ENCODE measurements at regions not wholly inside any gene's neighbourhood (a gene's known extent, or its start where the extent isn't known, plus 50 kb on each side); places are given as distances from the start of the nearest gene placed in this dataset.

DNA sequence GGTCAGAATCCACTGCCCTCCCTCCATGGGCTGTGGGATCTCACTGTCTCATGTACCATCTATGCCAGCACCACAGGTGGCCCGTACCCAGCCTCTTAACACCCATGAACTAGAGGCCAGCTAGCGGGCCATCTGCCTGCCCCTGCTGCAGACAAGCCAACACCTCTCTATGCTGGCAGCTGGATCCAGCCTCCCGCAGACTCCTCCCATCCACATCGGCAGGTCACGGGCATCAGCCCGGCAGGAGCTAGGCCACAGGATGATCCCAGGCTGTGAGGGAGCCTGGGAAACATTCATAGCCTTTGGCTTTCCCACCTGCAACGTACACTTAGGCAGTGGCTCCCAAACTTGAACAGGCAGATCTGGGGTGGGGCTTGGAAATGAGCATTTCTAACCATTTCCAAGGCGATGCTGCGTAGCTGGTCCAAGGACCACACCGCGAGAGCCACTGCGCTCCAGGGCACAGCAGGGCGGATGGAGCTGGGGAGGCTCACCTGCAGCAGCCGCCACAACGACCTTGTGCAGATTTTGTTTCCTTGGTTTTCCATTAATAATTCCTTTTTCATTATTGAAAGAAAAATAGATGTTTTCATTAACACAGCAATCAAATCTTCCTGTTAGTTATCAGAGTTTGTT is 114.7 kb downstream of the KCNF1 start:
- peak in 1 of 2 donors; percentile 85 for DNase-seq (ENCODE audit: extremely low spot score in 2 of 2)
- TF ChIP-seq POLR2A (IDR thresholded peaks at IDR 0.05): no peak
- TF ChIP-seq, protein P1, sequence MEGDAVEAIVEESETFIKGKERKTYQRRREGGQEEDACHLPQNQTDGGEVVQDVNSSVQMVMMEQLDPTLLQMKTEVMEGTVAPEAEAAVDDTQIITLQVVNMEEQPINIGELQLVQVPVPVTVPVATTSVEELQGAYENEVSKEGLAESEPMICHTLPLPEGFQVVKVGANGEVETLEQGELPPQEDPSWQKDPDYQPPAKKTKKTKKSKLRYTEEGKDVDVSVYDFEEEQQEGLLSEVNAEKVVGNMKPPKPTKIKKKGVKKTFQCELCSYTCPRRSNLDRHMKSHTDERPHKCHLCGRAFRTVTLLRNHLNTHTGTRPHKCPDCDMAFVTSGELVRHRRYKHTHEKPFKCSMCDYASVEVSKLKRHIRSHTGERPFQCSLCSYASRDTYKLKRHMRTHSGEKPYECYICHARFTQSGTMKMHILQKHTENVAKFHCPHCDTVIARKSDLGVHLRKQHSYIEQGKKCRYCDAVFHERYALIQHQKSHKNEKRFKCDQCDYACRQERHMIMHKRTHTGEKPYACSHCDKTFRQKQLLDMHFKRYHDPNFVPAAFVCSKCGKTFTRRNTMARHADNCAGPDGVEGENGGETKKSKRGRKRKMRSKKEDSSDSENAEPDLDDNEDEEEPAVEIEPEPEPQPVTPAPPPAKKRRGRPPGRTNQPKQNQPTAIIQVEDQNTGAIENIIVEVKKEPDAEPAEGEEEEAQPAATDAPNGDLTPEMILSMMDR (IDR thresholded peaks at IDR 0.05): no peak
- no peak for TF ChIP-seq POLR2AphosphoS5 (IDR thresholded peaks at IDR 0.05; ENCODE audit: insufficient read depth in 1 of 2, low read depth in 1 of 2)

DNA sequence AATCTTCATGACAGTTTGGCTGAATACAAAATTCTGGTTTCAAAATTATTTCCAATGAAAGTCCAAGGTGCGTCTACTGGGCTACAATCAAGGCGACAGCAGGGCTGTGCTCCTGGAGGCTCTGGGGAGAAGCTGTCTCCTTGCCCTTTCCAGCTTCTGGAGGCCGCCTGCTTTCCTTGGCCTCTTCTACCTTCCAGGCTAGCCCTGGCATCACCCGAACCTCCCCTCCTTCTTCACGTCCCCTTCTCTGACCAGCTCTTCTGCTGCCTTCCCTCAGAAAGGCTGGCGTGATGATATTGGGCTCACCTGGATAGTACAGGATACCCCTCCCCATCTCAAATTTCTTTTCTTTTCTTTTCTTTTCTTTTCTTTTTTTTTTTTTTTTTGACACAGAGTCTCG is 115.5 kb downstream of the KCNF1 start:
- Histone ChIP-seq H3K36me3 (no peaks in the 10 kb centered on the region), H3K4me3 (no peak overlapping the region), H3K27me3 (no peaks in the 10 kb centered on the region), H3K4me1 (no peaks in the 10 kb centered on the region), H3K27ac (no peak overlapping the region), H3K9me3 (no peaks in the 10 kb centered on the region)
- intact Hi-C loops (cut with DNase I): no loop called here
- TF ChIP-seq, protein P1 (IDR thresholded peaks at IDR 0.05): no peak
- TF ChIP-seq POLR2AphosphoS5 (IDR thresholded peaks at IDR 0.05; ENCODE audit: insufficient read depth in 1 of 2, low read depth in 1 of 2) (no peak), POLR2A (IDR thresholded peaks at IDR 0.05) (no peak)
- DNase-seq (ENCODE audit: extremely low spot score in 2 of 2): peak in 1 of 2 donors; percentile 61

More for the DNA sequence above, 114.7 kb downstream of the KCNF1 start:
- Histone ChIP-seq H3K36me3 (no peaks in the 10 kb centered on the region), H3K4me3 (no peak overlapping the region), H3K27ac (no peak overlapping the region), H3K4me1 (no peaks in the 10 kb centered on the region), H3K27me3 (no peaks in the 10 kb centered on the region), H3K9me3 (no peaks in the 10 kb centered on the region)
- intact Hi-C loops (cut with DNase I): no loop called here

DNA sequence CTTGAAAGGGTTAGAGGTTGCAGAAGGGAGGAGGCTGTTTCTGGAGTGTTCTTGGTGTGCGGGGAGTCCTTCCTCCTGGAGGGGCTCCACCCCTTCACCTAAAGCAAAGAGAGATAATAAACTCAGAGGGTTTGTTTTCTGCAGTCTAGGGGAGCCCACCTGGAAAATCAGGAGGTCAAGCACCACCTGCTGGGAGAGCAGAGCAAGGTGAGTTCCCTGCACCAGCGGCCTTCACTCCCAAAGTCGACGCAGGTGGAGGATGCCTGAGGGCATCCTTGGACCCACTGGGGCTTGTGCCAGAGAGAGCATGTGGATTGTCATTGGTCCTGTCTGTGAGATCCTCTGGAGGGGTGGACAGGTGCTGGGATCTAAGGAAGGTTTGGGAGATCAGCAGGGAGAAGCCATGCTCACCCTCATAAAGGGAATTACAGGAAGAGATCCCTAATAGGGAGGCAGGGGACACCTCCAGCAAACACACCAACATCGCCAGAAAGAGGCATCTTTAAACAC is 116.7 kb downstream of the KCNF1 start:
- TF ChIP-seq, protein P1 (IDR thresholded peaks at IDR 0.05): no peak
- TF ChIP-seq POLR2AphosphoS5 (IDR thresholded peaks at IDR 0.05; ENCODE audit: insufficient read depth in 1 of 2, low read depth in 1 of 2) (no peak), POLR2A (IDR thresholded peaks at IDR 0.05) (no peak)
- no peak overlapping the region for H3K4me3 ChIP-seq
- H3K9me3 ChIP-seq: no peaks in the 10 kb centered on the region
- no peaks in the 10 kb centered on the region for H3K36me3 ChIP-seq
- H3K27me3 ChIP-seq: no peaks in the 10 kb centered on the region
- DNase-seq (ENCODE audit: extremely low spot score in 2 of 2): peak in 1 of 2 donors; percentile 87
- no peaks in the 10 kb centered on the region for H3K4me1 ChIP-seq
- intact Hi-C loops (cut with DNase I): no loop called here
- H3K27ac ChIP-seq: no peak overlapping the region

DNA sequence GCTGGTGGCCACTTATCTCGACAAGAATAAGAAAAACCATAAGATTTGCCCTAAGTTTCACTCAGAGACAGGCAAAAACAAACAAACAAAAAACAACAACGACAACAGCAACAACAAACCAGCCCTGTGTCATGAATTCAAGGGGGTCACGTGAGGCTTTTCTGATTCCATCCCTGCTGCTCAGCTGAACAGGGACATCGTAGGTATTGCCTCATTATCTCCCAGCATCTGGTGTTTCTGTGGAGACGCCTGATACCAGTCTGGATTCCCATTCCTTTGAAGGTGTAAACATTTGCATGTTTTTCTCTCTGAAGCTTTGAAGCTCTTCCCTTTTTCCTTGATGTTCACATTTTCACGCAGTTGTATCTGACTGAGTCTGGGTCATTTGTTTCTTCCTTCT is 117.4 kb downstream of the KCNF1 start:
- no peak overlapping the region for H3K4me3 ChIP-seq
- no peak for DNase-seq (ENCODE audit: extremely low spot score in 2 of 2)
- no peaks in the 10 kb centered on the region for H3K36me3 ChIP-seq
- no peak overlapping the region for H3K27ac ChIP-seq
- intact Hi-C loops (cut with DNase I): no loop called here
- no peaks in the 10 kb centered on the region for H3K27me3 ChIP-seq
- no peaks in the 10 kb centered on the region for H3K9me3 ChIP-seq
- no peaks in the 10 kb centered on the region for H3K4me1 ChIP-seq
- TF ChIP-seq, protein P1 (IDR thresholded peaks at IDR 0.05): no peak
- TF ChIP-seq POLR2AphosphoS5 (IDR thresholded peaks at IDR 0.05; ENCODE audit: insufficient read depth in 1 of 2, low read depth in 1 of 2): no peak
- no peak for TF ChIP-seq POLR2A (IDR thresholded peaks at IDR 0.05)

DNA sequence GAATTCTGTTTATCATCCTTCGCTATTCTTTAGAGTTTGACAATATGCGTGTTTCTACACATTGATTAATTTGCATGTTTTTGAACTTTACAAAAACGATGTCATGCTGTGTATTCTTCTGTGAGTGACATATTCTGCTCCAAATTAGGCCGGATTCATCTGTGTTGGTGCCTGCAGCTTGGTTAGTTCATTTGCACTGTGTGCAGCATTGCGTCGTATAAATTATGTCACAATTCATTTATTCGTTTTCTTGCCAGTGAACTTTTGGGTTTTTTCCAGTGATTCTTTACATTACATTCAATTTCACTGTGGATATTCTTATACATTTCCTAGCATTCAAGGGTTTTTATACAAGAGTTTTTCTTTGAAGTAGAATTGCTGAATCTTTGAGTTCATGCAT is 118.3 kb downstream of the KCNF1 start:
- Histone ChIP-seq H3K4me3 (no peak overlapping the region), H3K4me1 (no peaks in the 10 kb centered on the region), H3K27me3 (no peaks in the 10 kb centered on the region), H3K36me3 (no peaks in the 10 kb centered on the region), H3K9me3 (no peaks in the 10 kb centered on the region), H3K27ac (no peak overlapping the region)
- TF ChIP-seq, protein P1 (IDR thresholded peaks at IDR 0.05): no peak
- DNase-seq (ENCODE audit: extremely low spot score in 2 of 2): no peak
- intact Hi-C loops (cut with DNase I): no loop called here
